Activated T-cell treated with anti-CD3 and anti-CD28 coated beads for 24 hours (primary cell): ENCODE measurements at regions not wholly inside any gene's neighbourhood (a gene's known extent, or its start where the extent isn't known, plus 50 kb on each side); places are given as distances from the start of the nearest gene placed in this dataset.

Experiments used
- DNase-seq: peaks from one replicate; pipeline ENCODE4 v3.0.0-alpha.2; 2020; ENCODE audit warnings: low read depth

DNA sequence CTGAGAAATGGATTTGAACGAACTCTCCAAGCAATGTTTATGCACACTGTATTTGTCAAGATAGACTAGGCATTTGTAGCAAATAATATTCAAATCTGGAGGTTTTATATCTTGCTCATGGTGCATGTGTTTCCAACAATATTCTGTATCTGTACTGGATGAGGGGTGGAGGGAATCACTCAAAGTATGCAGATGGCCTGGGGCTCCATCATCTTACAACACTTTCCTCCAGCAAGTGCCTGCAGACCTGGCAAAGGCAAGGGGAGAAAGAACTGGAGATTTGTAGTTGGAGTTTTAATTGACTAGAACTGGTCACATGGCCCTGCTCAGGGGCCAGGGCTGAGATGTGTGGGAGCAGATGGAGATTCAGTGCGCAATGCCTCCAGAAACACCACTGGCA lies 309.0 kb downstream of the PLK2 start:
- no peak for DNase-seq

DNA sequence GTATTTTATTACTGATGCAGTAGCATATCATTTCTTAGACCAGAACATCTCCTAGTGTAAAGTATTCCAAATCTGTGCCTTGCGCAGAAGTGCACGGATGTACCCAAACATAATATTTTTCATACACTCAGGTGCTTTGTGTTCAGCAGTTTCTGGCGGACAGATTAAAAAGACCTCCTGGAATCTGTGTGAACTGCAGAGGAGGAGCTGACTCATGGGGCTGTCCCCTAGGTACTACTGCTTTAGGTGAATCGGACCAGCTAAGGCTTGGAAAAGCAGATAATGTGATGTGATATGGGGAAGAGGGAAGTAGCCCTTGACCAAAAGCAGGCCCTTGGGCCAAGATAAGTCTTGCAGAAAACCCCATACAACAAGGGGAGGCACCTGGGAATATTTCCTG lies 310.1 kb downstream of the PLK2 start:
- no peak for DNase-seq

DNA sequence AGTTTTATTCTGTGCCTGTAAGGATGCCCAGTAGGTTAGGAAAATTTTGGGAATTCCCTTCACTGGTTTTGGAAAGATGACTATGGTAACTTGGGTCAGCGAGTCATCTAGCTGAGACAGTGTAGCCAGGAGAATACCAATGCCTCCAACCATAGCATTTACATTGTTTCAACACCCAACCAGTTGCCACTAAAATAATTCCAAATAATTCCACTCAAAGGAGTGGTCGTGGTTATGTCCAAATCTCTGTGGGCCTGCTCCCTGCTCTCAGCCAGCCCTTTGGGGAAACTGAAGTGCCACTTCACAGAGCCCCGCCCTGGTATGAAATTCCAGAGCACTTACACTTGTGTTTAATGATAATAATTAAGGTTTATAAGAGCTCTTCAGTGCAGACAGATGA lies 310.5 kb downstream of the PLK2 start:
- no peak for DNase-seq

DNA sequence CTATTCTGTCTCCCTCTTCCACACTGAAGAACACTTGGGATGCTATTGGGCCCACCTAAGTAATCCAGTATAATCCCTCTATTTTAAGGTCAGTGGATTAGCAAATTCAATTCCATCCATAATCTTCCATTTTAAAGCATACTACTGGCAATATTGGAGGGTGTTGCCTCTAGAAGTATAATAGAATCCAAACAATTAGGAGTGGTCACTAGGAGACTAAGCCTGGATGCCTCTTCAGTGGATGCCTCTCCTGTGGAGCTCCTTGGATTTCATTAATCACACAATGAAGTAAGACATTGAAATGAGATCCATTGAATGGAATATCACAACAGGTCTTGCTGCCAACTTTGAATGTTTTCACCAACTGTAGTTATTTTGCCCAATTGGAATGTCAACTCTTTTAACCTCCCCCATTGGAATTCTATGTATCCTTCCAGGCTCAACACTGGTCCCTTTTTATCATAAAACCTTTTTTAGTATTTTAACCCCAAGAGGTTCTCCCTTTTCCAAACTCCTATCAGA lies 311.6 kb downstream of the PLK2 start:
- no peak for DNase-seq

DNA sequence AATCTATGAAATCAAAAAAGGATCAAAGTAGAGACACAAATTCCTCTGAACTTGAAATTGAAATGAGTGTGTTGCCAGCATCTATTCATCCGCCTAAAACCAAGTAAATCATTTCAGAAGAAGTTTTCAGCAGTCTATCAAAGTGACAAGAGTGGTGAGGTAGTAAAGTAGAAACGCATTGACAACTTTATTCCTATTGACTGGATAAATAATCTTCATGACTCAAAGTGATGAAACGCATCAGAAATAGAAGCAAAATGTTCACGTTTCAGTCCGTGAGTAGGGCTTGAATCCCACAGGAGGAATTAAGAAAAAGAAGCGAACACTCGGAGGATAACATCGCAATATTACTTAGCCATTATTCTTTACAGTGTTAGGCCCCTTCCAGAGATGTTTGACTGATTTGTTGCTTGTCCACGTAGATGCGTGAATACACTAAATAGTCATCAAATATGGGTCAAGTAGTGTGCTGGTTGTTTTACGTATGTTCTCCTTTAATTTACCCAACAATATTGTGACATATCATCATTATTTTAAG lies 314.4 kb downstream of the PLK2 start:
- no peak for DNase-seq

DNA sequence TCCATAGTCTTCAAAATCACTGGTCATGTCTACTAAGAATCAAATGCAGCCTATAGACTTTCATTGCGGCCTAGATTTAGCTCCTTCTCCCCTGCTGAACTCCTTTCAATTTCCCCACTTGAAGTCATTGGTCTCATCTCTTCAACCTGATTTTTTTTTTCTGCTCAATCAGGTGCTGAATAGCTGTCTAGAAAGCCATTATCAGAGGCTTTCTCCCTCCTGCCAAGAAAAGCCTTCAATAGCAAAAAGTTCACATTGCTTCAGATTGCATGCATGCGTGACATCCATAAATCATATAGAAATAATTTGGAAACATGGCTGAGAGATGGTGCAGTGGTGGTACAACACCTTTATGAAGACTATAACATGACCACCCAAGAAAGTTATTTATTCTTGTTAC lies 316.2 kb downstream of the PLK2 start:
- DNase-seq: no peak

DNA sequence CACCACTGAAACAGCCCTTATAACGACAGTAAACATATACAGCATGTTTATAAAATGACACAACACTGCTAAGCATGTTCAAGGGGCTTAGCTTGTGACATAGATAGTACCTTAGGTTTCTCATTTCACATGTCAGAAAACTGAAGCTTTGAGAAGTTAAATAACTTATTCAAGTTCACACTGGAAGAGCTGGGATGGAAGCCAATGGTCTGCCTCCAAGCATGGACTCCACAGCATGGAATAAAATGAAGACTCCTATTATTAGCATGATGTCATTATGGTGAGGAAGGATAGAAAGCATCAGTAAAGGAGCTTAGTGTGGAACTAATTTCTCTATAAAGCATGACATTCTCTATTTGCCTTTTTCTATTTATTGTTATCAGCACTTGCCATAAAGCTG lies 316.7 kb downstream of the PLK2 start:
- no peak for DNase-seq

DNA sequence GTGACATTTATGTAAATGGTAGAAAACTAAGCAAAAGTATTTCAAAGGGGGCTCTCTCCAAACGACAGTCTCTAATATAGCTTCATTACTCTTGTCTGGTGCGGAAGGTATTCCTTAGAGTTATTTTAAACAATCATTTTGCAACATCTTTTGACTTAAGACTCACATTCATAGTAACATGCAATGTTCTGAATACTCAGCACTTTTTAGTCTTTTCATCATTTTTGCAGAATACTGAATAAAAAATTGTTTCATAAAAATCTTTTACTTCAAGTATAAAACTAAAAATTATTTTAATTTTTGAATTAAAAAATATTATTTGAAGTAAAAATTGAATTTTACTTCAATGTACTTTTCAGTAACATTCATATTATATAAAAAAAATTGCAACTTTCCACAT lies 321.1 kb downstream of the PLK2 start:
- DNase-seq: no peak

DNA sequence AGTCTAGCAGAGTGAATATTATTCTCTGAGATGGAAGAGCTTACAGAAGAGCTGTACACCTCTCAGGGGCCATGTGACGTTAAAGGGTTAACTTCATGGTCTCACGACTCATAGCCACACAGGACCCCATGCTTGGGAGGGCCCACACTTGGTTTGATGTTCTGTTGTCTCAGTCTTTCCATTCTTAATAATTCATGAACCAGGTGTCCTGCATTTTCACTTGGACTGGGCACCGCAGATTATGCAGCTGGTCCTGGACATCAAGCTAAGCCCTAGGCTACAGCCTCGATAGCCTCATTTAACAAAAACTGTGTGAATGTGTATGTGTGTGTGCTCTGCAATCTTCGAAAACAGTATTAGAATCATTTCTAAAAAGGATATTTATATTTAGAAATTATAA lies 323.5 kb downstream of the PLK2 start:
- no peak for DNase-seq

DNA sequence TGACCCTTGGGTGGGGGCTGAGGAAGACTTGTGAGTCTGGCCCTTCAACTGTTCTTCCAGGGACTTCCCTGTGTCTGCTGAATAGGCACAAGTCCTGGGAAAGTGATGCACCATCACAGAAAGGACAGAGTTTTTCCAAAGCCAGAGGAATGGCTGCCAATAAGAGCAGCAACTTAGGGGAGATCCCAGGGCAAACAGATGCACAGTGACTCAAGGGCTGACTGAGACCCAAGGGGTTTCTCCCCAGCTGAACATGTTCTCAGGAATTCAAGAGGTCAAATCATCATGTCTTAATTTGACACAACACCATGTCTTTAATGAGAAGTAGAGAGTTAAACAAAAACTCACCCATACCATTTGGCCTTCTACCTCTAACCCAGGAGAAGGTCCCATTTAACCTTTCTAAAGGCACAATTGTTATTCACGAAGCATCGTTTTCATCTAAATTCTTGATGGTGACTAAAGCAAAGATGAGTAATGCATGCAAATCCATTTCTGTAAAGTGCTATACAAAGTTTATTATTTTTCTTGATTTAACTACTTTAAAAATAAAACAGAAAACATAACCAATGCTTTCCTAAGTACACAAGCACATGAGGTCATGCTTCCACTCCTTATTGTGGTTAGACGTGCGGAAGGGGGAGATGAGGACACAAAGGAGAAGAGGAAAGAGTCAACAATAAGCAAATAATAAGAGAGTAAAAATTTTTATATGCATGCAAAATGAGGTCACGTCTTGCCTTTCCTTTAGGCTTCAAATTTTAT lies 324.1 kb downstream of the PLK2 start:
- no peak for DNase-seq

DNA sequence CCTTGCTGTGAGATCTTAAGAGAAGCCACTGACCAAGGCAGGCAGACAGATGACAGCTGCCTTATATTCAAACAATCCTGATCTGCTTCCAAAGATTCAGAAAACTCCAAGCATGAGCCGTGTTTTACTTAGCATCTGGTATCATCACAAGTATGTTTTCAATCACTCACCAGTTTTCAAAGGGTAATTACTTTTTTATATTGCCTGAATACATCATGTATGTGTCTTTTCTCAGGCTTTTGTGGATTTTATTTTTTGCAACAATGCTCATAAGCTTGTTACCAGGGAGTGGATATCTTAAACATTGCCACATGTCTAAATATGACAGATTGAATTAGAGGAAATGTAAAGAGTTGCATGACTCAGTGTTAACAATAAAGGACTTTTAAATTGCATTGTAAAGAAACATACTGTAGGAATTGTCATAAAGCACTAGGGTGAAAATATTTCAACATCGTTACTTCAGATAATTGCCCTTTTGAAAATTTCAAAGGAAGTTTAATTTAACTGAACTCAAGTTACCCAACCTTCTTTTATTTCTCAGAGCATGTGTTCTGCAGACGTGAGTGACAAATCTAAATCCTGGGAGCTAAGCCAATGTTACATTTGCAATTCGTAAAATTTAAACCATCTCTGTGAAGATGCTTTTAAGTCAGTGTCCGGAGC lies 326.1 kb downstream of the PLK2 start:
- DNase-seq: no peak

DNA sequence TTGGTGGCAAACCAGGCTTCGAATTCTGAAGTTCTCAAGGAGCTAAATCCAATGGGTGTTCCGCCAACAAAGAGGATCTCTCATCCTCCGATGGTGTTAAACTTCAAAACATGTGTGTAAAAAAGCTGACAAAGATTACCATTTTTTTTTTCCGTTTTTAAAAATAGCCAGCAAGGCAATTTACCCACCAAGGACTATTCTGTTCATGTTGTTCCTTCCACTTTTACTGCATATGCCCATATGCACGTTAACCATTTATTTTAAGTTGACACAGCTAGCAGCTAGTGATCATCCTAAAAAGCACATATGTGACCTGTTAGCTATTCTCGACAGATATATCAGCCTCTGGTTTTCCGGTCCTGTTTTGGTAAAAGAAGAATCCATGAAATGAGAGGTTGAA lies 326.7 kb downstream of the PLK2 start:
- no peak for DNase-seq

DNA sequence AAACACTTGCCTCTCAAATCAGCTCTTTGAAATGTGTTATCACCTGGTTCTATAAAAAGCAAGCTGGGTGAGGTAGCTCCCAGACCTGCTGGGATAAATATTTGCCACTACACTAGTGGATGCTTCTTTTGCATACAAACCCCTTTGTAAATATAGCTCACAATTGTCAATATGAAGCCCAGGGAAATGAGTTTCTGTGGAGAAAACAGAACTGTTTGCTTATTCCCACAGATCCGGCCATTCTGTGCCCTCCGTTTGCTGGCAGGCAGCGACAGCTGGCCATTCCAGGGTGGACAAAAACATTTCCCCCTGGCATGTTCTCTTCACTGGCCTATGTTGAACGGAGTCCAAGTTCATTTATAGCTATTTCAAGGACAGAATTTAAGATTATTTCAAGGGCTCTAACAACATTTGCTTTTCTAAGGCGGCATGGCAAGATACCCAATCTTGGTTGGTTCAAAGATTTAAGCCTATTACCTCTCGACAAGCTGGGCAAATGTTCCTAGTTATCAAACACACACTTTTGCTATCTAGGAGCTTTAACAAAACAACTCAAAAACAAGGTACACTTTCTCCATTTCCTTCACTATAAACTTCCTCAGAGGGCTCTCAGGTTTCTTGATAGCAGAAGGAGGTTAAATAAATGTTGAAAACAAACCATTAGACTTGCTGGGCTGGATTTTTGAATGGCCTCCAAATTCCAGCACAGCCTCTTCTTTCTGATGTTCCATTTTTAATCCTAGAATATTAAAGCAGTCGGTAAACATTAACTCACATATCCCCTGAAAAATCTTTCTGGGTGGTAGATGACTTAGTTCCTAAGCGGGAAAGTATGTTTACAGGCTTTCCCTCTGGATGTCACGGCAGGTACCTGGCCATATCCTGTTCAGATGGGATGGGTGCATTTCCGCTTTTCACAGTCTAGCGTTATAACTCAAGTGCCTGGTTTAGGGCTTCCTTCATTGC lies 332.3 kb downstream of the PLK2 start:
- no peak for DNase-seq

DNA sequence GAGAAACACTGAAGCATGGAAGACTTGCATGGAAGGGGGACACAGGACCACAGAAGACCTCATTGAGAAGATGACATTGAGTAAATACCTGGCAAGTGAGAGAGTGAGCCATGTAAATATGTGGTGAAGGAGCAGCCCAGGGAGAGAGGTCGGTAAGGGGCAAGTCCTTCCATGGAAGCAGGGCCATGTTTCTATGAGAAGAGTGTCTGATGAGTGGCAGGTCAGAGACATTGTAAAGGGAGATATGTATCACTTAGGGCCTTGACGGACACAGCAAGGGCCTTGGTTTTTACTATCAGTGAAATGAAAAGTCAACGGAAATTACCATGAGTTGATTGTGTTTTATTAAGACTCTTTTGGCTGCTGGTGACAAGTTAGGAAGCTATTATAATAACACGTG lies 336.4 kb downstream of the PLK2 start:
- no peak for DNase-seq

DNA sequence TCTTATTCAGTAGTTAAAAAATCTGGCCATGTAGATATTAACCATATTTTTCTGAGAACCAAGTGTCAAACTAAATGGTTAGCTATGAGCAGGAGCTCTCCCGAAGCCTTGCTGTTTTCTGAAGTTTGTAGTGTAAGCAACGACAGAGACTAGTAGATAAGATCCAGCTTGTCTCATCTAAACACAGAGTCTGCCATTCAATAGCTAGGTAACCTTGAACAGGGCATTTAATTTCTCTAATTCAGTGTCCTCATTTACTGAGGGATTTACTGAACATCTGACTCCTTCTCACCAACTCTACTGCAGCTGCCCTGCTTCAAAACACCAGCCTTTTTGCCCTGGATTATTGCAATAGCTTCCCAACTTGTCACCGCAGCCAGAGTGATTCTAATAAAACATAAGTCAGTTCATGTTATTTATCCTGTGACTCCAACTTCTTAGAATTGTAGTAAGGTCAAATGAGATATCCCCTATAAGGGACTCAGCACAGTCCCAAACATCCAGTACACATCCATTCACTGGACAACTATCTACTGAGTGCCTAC lies 337.0 kb downstream of the PLK2 start:
- no peak for DNase-seq

DNA sequence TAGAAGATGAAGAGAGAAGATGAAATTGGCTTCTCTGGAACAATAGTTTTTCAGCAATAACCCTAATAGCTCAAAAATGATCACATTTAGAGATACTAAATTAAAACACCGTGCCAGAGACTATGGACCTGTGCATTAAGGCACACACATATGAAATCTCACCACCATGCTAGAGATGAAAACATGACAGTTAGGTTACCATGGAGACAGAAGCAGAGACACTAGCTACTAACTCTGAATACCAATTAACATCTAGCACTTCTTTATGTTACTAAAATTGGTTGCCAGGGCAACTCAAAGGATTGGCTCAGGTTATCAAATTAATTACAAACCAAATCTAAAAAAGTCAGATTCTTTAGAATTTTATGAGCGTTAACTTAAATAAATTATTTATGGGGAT lies 337.7 kb downstream of the PLK2 start:
- DNase-seq: no peak

DNA sequence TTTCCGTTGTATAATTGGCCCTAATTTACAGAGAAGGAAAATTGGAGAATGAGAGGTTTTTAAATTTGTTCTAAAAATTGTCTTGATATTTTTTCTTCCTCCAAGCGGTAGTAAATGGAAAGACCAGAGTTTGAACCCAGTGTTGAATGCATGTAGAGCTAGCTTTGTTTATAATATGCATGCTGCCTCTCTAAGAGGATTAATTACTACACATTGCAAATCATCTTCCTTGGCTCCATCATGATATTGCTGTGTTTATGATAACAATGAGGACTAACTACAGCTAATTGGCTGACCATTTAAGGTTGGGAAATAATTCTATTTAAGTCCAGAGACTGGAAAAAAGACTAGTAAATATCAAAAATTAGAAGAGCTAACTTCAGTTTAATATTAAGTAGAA lies 338.5 kb downstream of the PLK2 start:
- DNase-seq: no peak

DNA sequence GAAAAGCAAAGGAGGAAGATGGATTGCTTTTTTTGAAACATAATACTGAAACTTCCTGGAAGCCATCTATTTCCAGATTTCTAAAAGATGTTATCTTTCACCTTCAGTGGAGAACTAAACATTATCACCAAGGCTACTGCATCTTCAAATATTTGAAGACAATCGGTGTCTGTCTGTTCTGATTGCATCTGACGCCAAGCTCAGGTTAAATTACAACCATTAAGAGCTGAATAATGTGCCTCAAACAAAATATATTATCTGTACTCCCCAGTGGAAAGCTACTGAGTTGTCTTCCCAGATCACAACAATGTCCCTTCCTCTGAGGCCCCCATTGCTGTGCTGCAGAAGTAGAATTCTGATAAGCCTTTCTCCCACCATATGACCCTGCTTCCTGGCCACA lies 342.3 kb downstream of the PLK2 start:
- no peak for DNase-seq

DNA sequence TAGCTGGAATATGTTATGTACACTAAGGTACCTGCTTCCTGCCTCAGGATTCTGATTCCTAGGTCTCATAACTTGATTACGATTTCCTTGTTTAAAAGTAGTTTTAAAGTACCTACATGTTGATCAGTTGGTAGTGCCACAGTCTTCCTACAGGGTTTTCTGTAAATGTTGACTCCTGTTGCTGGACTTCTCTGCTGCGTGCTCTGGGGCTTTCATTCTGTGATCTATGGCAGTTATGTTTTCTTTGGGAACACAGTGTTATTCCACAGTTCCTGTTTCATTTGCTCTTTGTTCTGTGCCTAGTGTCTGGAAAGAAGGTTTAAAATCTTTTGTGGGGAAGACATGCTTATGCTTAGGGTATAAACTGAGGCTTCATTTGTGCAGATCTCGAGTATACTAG lies 343.5 kb downstream of the PLK2 start:
- no peak for DNase-seq

DNA sequence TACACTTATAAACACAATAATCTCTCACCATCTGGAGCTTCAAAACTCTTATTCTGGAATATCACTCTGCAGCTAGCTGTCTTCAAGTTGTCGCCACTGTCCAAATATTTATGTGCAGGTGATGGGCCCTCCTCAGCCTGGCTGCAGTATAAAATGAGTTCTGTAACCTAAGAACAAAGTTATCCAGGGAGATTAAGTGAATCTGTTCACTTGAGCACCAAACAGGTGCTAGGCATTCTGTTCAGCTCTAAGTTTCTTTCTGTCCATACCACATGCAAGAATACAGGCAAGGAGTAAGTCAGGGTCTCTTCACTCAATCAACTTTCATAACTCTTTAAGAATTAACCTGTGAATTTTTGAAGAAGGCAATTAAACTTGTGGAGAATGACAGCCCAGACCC lies 344.1 kb downstream of the PLK2 start:
- DNase-seq: no peak

DNA sequence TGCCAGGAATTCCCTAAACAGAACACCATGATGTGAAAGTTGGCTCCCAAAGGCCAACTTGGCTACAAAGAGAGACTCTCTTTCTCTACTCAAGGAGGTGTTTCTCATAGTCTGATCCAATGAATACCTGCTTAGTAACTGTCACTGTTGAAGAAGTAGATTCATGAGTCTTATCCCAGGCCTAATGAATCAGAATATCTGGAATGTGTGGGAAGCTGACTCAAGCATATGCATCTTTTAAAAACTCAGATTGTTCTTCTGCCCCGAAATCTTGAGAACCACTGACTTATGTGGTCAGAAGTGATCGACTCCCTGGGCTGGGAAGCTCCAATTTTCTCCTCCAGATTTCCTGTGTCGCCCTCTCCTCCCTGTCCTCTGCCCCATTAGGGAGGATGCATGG lies 345.6 kb downstream of the PLK2 start:
- DNase-seq: no peak

DNA sequence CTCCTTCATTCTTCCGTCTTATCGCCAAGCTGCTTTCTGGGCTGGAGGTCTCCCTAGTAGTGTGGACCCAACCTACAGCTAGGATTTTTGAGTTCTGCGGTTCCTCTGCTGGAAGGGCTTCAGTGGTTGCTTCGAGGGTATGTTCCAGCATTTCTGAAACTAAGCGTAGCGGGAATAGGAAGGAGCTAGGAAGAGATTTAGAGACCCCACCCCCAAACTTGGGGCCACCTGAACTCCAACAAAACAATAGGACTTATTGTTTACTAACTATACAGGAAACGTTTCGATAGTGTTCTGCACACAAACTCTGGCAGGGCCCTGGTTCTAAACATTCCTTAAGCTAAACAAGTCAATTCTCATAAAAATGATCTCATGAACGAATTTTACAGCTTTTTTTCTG lies 346.7 kb downstream of the PLK2 start:
- no peak for DNase-seq
